ENCODE measurements at regions not wholly inside any gene's neighbourhood (a gene's known extent, or its start where the extent isn't known, plus 50 kb on each side); places are given as distances from the start of the nearest gene placed in this dataset.

GRCh38 chr6:3597500-3598064, 140.7 kb upstream of the SLC22A23 start:
- DNase-seq (no peak), ATAC-seq (no peak)
- H3K27ac ChIP-seq = no peak overlapping the region
- H3K4me1 ChIP-seq = no peaks in the 10 kb centered on the region
- H3K27me3 ChIP-seq = no peaks in the 10 kb centered on the region
- H3K36me3 ChIP-seq = no peaks in the 10 kb centered on the region
- no peak overlapping the region for H3K4me3 ChIP-seq
- no peak for TF ChIP-seq CTCF (IDR thresholded peaks at IDR 0.05)
- TF ChIP-seq POLR2A (IDR thresholded peaks at IDR 0.05) = no peak
- WGBS (ENCODE audit: insufficient coverage, low coverage, low lambda C conversion rate, missing lambda C conversion rate) = 78% methylated on average over 3 of the region's 4 CpGs
- H3K9me3 ChIP-seq = peaks cover 0 to 7% (median 0%) of the 10 kb centered on the region in 4 donors
- intact Hi-C loops (cut with DNase I) = no loop called here

GRCh38 chr6:3596766-3597165, 139.9 kb upstream of the SLC22A23 start:
- H3K27me3 ChIP-seq = no peaks in the 10 kb centered on the region
- TF ChIP-seq POLR2A (IDR thresholded peaks at IDR 0.05) (no peak), CTCF (IDR thresholded peaks at IDR 0.05) (no peak)
- H3K9me3 ChIP-seq = peaks cover 0 to under 1% (median 0%) of the 10 kb centered on the region in 4 donors
- 45% methylated on average over 6 of the region's 6 CpGs for WGBS (ENCODE audit: insufficient coverage, low coverage, low lambda C conversion rate, missing lambda C conversion rate)
- no peak overlapping the region for H3K4me3 ChIP-seq
- H3K27ac ChIP-seq = no peak overlapping the region
- intact Hi-C loops (cut with DNase I) = no loop called here
- DNase-seq = no peak
- no peaks in the 10 kb centered on the region for H3K4me1 ChIP-seq
- H3K36me3 ChIP-seq = no peaks in the 10 kb centered on the region
- ATAC-seq = no peak

DNA sequence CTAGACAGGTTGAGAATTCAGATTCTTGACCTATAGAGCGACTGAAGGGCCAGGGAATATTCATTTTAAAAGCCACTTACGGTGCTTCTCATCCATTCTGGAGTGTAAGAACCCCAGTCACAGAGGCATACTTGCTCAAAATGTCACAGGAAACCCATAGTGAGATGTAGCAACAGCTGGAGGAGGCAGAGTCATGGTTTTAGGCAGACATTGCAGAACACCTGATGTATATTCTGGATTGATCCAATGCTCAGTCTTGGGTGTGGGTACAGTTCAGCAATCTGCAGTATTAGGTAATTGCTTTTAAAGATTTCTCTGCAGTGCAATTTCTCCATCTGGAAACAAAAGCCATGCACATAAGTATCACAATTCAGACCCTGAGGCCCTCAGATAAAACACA, 137.4 kb upstream of the SLC22A23 start:
- DNase-seq (no peak), ATAC-seq (no peak)
- no peak for TF ChIP-seq CTCF (IDR thresholded peaks at IDR 0.05)
- no peak overlapping the region for H3K27ac ChIP-seq
- no peaks in the 10 kb centered on the region for H3K4me1 ChIP-seq
- H3K36me3 ChIP-seq = no peaks in the 10 kb centered on the region
- H3K9me3 ChIP-seq = no peaks in the 10 kb centered on the region
- WGBS (ENCODE audit: insufficient coverage, low coverage, low lambda C conversion rate, missing lambda C conversion rate) = 94% methylated on average over 2 of the region's 2 CpGs
- intact Hi-C loops (cut with DNase I) = no loop called here
- no peak overlapping the region for H3K4me3 ChIP-seq
- H3K27me3 ChIP-seq = no peaks in the 10 kb centered on the region

DNA sequence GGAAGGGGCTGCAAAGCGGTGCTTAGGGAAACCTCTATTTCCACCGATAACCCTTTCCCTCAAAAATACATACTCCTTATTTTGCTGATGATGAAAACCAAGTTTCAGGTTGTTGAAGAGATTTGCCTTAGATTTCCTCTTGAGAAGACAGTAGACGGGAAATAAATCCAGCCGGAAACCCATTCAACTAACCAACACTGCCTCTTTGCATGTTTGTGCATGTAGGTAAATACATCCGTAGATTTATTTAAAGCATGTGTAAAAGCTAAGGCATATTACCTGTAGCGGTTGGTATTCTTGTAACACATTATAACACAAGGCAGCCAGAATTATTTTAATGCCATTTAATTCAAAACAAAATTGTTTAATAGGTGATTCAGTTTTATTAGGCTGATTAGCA, 136.3 kb upstream of the SLC22A23 start:
- no peak overlapping the region for H3K27ac ChIP-seq
- TF ChIP-seq CTCF (IDR thresholded peaks at IDR 0.05) (no peak), POLR2A (IDR thresholded peaks at IDR 0.05) (no peak)
- no peaks in the 10 kb centered on the region for H3K4me1 ChIP-seq
- H3K4me3 ChIP-seq = no peak overlapping the region
- H3K9me3 ChIP-seq = no peaks in the 10 kb centered on the region
- H3K36me3 ChIP-seq = no peaks in the 10 kb centered on the region
- WGBS (ENCODE audit: insufficient coverage, low coverage, low lambda C conversion rate, missing lambda C conversion rate) = 88% methylated on average over 6 of the region's 6 CpGs
- DNase-seq (no peak), ATAC-seq (no peak)
- H3K27me3 ChIP-seq = no peaks in the 10 kb centered on the region
- intact Hi-C loops (cut with DNase I) = no loop called here
